HG03097 (cell line): ENCODE measurements at regions not wholly inside any gene's neighbourhood (a gene's known extent, or its start where the extent isn't known, plus 50 kb on each side); places are given as distances from the start of the nearest gene placed in this dataset.
"Not testable (repeated sequence)": the region's sequence is repeated elsewhere in the genome, so short reads cannot be mapped to it uniquely, and the experiment has no call there.

ENCODE experiments used
- ATAC-seq: cut with Tn5 transposase; IDR thresholded peaks from one replicate; pipeline ENCODE4 v1.9.1; 2021; ENCODE audit not compliant: unreplicated experiment, low FRiP score

DNA sequence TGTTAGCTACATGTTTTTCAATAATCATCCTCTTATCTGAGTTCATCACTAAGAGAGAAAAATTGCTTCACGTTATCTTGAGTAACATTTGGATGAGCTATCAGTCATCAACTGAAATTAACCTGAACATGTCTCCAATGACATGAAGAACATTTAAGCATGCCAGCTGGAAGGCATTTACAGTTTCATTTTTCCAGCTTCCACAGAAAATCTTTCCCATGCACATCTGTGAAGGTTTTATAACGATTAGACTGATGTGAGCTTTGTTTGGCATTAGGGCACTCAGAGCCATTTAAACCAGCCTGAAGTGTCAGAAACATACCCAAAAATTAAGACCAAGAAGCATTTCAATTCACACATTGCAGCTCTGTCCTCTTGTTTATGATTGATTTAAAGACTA, 235.8 kb upstream of the ARHGEF26 start:
- ATAC-seq, result no peak

DNA sequence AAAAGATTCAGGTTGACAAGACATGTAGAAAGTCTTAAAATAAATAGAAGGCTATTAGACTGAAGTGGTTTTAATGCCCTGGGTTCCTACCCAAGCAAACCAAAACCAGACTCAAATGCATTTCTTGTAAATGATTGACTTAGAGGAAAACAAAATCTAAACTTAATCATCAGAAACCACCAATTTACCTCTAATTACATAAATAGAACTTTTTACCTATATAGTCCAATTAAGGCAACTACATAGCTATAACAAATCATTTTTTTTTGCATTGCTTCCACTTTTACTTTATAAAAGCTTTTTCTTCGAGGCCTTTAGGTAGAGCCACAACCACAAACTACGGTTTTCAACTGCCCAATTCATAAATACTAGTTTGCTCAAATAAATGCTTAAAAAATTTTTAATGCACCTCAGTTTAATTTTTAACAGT, 231.3 kb upstream of the ARHGEF26 start:
- no peak for ATAC-seq

DNA sequence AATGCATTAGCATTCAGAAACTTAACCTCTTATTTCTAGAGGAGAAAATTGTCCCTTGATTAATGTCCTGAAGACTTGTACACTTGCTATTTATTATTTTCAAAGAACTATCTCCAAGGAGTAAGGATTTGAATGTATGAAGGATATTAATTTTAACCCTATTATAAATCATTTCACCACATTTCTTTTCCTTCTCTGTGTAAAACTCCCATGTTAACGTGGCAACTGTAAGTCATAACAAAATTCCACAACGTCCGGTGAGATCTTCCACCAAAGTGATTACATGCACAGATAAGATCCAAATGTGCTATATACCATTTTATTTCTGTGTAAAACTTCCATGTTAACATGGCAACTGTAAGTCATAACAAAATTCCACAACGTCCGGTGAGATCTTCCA, 229.1 kb upstream of the ARHGEF26 start:
- ATAC-seq, result no peak

DNA sequence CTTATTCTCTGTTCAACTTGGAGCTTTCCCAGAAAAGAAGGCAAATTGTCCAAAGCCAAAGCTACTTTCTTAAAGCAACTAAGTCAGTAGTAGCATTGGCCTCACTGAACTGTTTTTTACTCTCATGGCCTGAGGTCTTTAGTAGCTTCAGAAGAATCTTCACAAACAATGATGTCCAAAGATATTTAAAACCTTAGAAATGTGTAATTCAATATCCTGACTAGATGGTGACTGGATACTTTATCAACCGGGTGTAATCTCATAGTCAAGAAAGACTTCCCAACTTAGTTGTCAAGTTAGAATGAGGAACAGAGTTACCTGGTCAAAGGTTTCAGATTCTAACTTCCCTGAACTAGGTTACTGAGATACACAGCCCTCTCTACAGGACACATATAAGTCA, 226.3 kb upstream of the ARHGEF26 start:
- no peak for ATAC-seq

DNA sequence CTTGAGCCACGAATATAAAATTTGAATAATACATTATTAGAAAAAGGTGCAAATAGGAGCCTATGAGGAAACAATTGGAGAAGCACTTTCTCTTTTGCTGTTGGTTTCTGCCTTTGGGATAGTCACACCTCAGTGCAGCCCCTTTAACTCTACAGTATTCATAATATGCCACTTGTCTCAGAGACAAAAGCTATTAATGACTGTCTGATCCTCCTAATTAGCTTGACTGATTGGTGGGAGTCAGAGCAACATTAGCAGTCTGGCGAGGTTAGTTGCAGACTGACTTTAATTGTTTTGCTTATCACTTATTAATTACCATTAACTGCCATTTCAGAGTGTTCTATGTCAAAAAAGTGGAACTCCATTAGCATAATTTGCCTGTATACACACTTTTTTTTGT, 225.0 kb upstream of the ARHGEF26 start:
- no peak for ATAC-seq

DNA sequence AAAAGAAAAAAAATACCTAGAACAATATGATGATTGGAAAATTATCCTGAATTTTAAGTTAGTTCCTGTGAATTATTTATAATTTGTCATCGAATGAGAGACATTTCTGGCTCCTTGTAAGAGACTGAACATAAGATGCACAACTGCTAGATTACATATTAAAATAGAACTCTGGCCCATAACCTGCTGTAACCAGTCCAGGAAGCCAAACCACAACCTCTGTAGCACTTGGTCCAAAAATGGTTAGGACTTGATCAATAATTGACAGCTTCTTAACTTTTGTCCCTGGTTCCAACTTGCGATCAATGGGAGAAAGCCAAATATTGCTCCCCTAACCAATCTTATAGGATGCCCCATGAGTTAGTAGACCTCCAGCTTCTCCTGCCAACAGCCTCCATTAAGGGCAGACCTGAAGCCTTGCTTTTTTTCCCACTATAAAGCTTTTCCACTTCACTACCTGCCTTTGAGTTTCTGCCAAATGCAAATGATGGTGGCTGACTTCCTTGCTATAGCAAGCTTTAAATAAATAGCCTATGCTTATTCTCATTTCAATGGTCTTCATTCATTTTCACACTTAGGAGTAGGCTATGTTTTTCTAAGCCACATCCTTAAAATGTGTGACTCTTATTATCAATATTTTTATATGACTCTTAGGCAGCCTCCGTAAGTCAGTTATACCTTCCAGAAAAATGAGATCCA, 224.0 kb upstream of the ARHGEF26 start:
- peak; percentile 88 for ATAC-seq

DNA sequence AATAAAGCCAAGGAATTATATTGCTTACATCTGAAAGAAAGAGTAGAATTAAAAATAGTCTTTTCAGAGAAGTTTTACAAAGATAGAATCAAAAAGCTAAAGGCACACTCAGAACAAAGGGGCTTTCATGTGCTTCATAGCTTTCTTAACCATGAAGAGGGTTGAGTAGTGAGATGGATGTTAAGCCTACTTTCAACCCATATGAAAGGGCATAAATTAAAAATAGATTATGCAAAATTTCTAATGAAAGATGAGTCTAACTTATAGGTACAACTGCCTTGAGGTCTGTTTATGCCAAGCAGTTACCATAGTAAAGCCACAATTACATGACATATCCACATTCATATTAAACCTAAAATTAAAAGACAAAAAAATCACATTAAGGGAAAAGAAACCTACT, 223.3 kb upstream of the ARHGEF26 start:
- peak; percentile 71 for ATAC-seq

DNA sequence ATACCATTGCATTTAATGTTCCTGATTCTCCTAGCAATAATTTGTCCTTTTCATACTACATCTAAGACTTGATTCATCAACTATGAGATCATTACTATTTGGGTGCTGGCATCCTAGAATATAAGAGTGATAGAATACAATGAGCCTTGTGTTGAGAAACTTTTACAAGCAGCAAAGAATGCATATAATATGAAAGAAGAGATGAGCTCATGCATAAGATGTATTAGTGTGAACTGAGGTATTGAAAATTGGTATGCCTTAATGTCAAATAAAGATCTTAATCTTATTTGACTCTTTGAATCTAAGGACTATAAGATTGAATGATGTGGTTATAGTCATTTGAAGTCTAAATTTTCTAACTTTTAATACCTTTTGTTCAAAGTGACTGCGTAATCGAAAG, 220.0 kb upstream of the ARHGEF26 start:
- ATAC-seq, result no peak

DNA sequence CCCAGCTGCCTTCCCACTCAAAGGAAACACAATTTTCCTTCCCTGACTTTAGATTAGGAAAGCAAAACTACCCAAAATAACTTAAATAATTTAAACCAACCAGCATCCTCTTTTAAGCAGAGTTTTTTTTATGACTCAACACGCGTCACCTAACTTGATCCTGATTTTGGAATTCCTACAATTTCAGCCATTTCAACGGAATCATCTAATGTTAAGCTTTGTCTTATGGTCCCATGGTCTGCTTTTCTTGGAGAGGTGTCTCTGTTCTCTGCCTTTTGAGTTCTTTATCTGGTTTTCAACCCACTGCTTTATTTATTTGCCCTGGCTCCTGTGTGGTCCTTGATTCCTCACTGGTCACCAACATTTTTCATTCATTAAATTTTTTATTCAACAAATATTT, 219.2 kb upstream of the ARHGEF26 start:
- ATAC-seq, result no peak

DNA sequence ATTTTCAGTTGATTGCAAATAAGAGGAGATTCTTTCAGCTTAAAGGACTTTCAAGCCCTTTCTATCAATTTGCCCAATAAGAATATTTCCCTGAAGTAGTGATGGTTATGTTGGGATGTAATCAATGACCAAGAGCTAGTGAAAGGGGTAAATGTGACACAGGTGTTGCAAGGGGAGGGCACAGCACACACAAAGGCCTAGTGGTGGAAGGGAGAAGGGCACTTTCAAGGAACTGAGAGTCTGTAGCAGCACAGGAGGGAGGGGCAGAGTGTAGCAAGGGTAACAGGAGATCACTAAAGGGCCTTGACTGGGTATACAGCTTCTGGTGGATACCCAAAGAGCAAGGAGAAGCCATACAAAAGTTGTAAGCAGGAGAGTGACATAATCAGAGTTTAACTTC, 217.8 kb upstream of the ARHGEF26 start:
- ATAC-seq, result peak; percentile 64

DNA sequence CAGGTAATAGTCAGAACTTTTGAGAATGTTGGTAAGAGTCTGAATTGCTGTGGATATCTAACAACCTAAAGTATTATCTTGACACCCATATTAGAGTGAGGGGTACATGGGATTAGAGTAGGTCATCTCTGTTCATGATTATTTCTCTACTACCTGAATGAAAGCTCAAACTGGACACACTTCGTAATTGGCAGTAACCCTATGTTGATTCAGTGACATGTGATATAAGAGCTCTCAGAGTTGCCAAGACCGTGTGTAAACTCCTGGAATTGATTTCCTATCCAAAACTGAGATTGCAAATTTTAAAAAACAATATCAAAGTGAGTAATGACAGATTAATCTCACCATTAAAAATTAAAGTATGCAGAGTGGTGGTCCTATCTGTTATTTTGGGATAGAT, 214.8 kb upstream of the ARHGEF26 start:
- ATAC-seq, result no peak

DNA sequence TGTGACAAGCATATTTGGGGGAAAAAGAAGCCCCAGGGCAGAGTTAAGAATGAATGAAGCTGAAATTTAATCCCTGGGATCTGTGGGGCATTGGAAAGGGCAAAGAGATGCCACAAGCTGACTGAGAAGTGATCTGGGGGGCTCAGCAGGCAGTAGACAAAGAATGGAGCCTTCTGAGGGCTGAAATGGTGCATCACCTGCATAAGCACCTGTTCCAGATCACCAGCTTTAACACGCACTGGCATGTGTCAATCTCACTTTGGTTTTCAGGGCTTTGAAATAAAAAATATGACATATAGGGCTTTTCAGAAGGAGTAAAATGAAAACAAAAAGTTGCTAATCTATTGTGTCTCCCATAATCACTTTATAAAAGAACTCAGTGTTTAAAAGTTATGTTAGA, 210.8 kb upstream of the ARHGEF26 start:
- no peak for ATAC-seq

DNA sequence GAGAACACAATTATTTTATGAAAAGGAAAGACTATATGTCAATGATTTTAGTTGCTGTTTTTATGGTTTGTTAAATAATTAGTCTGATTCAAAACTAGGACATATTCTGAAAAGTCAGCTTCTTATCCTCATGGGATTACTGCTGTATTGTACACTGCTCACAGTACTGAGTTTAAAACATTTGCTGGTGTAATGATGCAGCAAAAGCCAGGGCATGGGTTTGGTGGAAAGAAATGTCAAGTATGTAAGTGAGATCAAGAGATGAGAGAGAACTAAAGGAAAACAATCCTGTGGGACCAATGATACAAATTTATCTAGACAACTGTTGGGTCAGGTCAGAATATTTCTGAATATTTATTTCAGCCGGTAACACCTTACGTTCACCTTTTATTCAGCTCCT, 210.1 kb upstream of the ARHGEF26 start:
- ATAC-seq, result no peak

DNA sequence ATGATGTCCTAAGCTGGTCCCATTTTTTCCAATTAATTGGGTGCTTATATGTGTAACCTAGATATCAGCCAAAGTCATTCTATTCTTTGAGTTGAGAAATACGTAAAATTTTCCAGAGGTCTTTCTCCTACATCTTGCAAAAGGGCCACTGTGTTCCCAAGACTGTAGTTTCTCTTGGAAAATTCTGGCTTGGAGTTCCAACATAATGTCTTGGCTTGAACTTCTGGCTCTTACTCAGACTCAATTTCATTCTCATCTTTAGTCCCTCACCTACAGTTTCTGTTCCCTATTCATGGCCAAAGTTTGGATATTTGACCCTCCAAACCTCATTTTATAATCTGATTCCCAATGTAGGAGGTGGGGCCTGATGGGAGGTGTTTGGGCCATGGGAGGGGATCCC, 201.4 kb upstream of the ARHGEF26 start:
- ATAC-seq, result no peak

DNA sequence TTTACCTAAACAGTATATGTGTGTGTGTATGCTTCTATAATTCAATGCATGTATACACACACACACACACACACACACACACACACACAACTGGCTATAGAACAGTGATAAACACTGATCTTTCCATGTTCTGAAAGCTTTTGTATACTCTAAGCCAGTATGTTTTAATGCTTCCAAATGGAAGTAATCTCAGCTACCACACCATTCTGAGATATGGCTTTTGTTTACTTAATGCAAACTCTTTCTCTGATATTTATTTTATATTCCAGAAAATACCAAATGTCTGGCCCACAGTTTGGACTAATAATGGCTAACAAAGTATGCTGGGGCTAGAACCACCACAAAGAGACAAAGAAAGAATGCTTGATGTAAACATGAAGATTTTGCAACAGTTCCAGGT, 199.4 kb upstream of the ARHGEF26 start:
- no peak for ATAC-seq

DNA sequence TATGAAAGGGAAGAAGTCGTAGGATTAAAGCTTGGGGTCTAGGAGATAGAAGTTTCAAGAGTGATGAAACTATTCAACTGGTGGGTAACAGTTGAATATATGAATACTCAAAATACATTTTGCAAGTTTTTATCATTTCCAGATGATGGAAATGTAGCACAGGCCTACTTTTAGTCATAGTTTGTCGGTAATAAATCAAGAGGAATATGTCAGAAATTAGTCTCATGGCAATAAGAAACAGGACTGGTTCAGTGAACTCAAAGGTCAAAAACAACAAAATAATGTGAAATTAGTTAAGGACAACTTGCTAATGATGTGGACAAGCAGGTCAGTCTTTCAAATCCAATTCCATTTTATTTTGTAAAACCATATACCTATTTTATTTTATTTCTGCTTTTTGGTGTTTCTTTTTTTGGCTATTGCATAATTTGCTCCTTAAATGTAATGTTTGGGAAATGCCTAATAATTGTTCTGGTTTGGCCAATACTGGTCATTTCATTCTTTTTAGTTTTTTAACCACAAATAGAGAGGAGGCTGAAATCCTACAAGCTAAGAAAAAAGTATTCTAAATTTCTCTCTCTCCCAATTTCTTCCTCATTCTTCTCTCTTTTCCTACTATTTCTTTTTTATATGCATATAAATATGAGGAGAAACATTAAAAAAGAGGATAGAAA, 195.2 kb upstream of the ARHGEF26 start:
- ATAC-seq, result no peak

DNA sequence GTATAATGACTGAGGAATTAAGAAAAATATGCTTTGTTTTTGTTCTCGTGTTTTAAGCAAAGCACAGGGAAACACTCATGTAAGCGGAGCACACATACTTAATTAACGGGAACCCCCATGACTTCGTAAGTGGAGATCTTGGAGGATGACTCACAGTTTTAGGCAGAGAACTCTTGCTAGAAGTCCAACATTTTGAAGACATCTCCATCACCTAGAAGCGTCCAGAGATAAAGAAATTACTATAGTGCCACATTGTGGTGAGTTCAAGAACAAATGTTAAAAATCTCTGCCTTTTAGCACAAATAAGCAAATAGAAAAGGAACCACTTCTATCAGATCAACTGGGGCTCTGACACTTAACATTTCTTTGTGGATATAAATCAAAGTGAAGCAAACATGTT, 194.1 kb upstream of the ARHGEF26 start:
- ATAC-seq, result peak; percentile 61

DNA sequence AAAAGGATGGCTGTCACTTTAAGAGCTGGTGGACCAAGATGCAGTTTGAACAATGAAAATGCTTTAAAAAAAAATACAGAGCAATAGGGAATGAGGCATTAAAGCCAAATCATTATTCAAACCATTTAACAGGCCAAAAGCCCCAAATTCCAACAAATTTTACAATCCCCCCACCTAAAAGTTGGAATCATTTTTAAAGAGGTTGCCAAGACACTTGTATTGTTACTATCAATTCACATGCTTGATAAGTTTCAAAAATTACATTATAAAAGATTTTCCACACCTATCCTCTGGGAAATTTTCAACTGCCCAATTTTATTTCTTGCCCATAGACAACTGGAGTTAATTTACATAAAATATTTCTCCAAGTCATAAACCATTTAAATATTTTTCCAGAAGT, 192.3 kb upstream of the ARHGEF26 start:
- no peak for ATAC-seq

DNA sequence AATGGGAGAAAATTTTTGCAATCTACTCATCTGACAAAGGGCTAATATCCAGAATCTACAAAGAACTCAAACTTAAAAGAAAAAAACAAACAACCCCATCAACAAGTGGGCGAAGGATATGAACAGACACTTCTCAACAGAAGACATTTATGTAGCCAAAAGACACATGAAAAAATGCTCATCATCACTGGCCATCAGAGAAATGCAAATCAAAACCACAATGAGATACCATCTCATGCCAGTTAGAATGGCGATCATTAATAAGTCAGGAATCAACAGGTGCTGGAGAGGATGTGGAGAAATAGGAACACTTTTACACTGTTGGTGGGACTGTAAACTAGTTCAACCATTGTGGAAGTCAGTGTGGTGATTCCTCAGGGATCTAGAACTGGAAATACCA, 187.7 kb upstream of the ARHGEF26 start:
- not testable (repeated sequence) for ATAC-seq

DNA sequence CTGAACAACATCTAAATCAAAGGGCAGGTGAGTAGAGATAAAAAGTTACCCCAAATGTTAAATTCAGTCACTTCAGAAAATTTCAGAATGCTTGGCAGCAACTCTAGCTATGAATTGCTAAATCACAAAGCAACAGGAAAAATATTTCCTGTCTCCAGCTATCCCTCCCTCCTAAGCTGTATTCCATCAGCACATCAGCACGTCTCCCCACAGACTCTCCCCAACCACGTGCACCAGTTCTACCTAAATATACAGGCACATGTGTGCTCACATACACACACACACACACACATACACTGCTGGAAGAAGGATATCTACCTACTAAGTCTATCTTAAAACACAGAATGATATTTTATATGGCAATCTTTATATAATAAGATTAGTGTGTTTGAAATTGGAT, 177.1 kb upstream of the ARHGEF26 start:
- no peak for ATAC-seq

DNA sequence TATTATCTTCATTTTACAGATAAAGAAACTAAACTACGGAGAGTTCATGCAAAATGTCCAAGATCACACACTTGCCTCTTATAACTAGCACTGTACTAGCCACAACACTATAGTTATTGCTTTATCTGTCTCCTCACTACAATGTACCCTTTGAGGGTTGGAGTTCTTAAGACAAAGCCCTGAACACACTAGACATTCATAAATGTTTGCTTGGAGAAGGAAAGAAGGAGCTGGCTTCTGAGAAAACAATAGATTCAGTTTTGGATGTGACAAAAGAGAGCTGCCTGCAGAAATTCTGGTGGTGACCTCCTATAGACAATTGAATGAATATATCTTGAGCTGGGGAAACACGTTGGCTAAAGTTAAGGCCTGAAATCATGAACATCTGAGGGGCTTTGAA, 169.9 kb upstream of the ARHGEF26 start:
- ATAC-seq, result no peak

DNA sequence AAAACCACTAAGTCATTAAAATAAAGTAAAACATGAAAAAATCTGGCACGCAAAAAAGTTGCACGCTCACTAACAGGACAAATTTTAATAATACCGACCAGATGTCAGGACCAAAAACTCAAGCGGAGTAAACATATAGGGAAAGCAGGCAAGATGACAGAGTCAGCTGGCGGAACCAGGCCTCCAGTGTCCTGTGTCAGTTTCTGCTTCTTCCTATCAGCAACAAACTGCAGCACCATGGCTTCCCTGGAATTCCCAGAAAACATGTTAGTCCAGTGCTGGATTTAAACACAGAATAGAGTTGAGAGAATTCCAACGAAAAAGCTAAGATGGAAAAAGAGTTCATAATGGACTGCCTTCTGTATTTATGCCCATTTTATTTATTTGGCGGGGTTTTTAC, 169.1 kb upstream of the ARHGEF26 start:
- ATAC-seq, result no peak

DNA sequence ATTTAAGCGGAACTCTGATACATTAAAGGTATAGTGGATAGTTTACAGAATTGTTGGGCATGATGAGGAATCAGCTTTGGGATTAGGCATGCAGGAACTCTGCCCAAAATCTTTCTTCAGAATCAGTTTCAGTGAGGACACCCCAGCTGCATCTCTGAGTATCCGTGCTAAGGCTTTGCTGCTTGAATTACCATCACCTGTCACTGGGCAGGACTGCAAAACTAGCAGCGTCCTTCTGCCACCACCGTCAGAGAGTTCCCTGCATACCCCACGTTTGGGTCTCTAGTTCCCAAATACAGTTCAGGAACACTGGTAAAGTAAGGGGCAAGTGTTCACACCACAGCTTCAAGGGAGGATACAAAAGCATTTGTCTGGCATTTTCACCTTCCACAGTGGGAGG, 164.6 kb upstream of the ARHGEF26 start:
- no peak for ATAC-seq
